ENCODE measurements at regions not wholly inside any gene's neighbourhood (a gene's known extent, or its start where the extent isn't known, plus 50 kb on each side); places are given as distances from the start of the nearest gene placed in this dataset.

DNA sequence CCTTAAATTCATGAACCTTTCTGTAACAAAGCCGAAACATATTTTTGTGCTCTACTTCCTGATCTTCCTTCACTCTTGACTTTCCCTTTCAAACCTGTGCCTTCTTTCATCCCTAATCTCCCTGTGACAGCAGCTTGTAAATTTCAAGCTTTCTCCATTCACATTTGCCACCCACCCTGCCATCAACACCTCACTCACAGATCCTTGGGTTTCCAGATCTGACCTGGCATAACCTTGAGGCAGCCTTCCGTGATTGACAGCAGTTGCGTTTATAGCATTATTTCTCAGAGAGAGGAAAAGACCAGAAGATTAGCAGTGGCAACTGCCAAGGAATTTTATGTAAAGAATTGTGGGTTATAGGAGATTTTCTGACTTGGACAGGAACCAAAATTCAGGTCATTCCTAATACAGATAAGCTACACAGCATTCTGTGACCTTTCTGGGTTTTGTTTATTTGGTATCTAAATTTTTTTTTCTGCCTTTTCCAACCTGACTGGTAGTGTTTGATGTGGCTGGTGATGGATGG is 260.0 kb downstream of the NR2F1-AS1 start:
- no peak for DNase-seq (ENCODE audit: low spot score)

DNA sequence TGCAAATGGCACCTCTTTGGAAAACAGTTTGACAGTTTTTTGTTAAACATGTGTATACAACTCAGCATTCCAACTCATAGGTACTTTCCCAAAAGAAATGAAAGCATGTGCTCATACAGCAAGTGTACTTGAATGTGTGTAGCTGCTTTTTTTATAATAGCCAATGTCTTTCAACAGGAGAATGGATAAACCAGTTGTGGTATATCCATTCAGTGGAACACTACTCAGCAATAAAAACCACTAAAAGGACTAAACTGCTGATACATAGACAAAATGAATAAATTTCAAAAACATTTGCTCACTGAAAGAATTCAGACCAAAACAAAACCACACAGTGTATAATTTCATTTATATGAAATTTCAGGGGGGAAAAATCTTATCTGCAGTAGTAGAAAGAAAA is 267.3 kb downstream of the NR2F1-AS1 start:
- no peak for DNase-seq (ENCODE audit: low spot score)

DNA sequence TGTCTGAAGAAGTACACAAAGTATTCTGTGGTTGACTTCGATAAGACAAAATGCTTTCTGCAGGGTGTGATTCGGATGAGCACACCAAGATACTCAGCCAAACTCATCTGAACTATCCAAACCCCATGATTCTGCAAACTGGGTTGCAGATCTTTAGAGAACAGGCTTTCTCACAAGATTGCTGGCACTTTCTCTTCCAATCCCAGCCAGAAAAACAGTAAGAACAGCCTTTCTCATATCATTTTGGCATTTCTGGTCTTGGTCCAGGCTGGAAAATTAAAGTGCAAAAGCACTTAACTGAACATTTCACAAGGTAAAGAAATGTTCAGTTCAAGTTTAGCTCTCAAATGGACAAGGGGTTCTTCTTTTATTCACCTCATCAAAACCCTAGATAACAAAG is 269.1 kb downstream of the NR2F1-AS1 start:
- DNase-seq (ENCODE audit: low spot score) = no peak

DNA sequence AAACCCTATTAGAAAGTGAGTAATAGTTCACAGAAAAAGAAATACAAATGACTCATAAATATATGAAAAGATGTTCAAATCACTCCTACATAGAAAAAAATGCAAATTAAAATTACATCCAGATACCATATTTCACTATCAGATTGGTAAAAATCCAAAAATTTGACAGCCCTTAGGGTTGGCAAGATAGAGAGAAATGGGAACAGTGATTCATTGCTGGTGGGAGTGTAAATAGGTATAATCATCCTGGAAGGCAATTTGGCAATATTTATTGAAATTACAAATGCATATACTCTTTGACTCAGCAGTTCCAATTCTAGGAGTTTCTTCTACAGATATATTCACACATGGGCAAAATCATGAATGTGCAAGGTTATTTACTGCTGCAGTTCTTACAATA is 273.5 kb downstream of the NR2F1-AS1 start:
- no peak for DNase-seq (ENCODE audit: low spot score)

DNA sequence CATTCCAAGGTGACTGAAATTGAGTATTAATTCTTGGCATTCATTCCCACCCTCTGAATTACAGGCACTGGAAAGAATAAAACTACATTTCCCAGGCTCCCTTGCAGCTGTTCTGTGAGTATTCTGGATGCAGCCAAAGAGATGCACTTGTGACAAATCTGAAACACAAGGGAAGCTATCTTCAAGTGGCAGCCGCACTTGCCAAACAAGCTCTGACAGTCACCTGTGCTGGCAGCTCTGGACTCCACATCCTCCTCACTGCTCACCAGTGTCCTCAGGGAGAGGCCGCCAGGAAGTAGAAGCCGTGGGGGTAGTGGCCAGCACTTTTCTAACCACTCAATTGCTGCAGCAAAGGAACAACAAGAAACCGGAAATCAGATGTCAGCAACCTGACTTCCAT is 275.0 kb downstream of the NR2F1-AS1 start:
- DNase-seq (ENCODE audit: low spot score) = no peak

DNA sequence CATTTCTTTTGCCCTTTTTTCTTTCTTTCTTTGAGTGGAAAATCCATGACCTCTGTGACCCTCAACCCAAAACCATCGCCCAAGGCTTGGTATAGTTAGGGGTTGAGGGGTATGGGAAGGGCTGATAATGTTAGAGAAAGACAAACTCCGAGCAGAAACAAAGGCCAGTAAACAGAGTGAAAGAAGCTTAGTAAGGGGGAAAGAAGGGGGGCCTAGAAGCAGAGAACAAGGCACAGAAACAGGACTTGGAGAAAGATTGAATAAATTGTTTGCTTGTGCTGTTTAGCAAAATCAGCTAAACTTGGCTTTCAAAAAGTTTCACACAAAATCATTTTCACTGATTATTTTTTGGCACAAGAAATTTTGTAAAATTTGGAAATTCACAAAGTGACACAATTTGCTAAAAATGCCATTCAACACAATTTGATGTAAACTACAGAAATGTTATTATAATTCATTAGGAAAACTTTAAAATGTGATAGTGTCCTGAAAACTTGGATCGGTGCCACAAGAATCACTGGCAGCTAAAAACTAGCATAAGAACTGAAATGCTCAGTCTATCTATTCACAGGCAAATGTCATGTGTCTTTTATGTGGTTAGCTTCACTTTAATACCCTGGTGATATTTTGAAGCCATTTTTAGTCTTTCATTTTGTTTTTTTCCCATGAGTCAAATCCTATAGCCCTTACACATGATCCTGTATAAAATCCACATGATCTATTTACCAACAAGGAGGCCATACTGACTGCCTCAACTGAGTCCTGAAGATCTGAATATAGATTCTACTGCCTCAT is 276.4 kb downstream of the NR2F1-AS1 start:
- DNase-seq (ENCODE audit: low spot score) = no peak

DNA sequence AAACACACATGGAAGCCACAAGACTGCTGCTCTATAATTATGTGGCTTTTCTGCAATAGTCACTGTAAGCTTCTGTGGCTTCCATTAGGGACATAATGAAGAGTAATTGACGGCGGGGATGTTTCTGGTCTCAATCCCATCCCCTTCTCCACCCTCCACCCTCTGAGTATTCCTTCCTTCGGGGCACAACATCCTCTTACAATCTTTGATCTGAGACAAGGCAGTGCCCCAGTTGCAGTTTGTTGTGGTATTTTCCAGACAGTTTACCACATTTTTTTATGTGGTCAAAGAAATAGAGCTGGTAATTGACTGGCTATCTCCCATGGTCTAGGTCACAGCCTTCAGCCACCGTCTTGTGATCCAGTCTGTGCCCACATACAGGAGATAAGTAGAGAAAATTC is 277.7 kb downstream of the NR2F1-AS1 start:
- no peak for DNase-seq (ENCODE audit: low spot score)

DNA sequence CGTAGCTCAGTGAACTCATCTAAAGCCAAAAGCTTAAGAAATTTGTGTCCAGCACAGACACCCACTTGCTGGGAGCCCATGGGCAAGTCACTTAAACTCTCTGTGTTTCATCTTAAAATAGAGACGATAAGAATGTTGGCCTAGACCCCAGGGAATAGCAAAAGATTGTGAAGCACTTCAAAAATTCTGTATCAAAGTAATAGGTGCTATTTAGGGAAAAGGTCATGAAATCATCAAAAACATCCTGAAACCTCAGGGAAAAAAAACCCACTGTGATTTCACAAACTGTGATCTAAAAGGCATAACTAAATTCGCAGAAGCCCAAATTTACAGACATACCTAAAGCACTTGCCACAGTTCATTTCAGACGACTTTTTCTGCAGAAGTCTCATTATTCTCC is 278.3 kb downstream of the NR2F1-AS1 start:
- DNase-seq (ENCODE audit: low spot score) = no peak

DNA sequence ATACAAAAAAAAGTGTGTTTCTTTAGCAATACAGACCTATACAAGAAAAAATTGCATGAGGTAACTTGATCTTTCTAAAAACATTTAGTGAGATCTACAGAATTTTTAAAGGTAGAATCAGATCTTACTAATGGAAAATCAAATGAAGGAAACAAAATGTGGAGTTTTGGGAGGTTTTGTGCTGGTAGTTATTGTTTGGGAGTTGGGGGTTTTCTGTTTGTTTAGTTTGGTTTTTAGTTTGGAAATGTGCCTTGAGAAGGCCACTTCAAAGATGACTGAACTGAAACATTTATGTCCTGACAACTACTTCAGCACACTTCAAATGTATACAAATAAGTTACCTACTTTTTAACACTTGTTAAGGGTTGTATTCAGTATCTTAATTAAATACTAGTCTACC is 280.1 kb downstream of the NR2F1-AS1 start:
- DNase-seq (ENCODE audit: low spot score) = no peak

DNA sequence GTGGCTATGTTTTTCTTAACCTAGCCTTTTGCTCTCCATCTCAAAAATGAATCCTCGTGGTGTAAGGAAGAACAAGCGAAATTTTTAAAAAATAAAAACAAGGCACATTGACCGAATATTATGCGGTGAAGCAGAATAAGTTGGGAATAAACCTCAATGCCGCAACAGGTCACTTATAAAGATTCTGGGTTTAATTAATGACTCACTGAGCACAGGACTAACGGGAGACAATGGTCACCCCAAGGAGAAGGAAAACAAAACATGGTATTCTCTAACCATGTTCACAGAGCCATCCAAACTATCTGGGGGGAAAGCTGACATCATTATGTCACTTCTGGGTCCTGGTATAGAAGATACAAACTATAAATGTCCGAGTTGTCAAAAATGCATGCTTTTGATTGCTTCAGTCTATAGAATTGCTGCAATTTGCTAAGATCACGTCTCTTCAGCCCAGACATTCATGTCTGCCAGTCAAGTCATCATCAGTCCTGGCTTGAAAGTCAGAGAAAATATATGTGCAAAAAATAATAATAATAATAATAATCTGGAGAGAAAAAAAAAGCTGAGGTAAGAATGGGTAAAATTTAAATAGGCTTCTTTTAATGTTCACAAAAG is 280.6 kb downstream of the NR2F1-AS1 start:
- DNase-seq (ENCODE audit: low spot score) = no peak

DNA sequence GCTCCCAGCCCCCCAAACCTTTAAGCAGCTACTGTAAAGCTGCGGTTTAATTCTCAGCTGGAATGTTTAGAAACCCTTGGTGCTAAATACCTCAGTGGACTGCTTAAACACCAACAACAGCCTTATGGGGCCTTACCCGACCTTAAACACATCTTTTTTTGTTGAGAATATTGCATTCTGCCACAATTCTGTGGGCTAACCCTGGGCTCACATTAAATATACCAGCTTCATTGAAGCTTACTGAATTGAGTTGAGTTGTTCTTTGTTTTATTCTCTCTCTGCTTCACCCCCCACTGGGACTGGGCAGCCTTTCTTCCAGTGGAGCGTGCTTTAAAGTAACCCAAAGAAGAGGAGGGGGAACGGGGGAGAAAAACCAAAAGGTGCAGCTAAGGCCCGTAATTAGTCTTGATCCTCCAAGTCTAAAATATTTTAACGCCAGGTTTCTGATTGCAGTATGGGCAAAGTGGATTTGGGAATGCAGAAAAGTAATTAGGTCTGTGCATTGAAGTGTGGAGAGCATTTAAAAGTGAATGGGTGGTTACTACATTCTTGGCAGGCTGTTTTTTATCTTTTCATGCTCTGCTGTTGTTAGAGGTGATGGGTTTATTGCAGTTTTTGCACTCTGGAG is 281.2 kb downstream of the NR2F1-AS1 start:
- no peak for DNase-seq (ENCODE audit: low spot score)

DNA sequence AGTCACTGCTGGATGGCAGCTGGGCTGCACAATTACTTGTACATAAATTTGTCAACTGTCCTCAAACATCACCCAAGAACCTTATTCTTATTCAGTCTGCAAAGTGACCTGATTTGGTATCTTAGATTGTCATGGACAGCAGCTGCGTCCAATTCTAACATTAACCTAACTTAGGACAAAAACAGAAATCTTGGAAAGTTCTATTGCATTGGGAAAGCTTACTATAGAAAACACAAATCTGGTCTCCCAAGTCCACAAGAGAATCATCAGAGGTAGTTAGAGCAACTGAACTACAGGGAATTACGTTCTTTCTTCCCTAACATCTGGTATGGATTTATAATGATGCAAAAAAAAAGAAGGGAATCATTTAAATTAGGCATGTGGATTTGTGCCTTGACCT is 283.9 kb downstream of the NR2F1-AS1 start:
- no peak for DNase-seq (ENCODE audit: low spot score)

DNA sequence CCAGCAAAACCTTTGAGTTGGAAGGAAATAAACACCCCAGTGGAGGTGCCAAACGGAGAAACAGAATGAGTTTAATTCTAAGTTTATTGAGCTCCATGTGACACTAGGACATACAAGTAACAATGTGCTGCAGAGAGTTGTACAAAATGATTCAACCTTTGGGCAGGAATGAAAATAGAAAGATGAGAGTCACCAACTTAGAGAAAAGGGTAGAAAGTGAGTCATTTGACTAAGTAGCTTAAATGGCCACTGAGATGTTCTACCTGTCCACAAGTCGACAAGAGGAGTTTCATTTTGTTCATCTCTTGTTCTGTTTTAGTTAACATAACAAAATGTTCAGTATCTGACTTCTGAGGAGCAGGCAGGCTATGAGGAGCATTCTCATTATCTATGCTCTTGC is 284.7 kb downstream of the NR2F1-AS1 start:
- DNase-seq (ENCODE audit: low spot score) = no peak

DNA sequence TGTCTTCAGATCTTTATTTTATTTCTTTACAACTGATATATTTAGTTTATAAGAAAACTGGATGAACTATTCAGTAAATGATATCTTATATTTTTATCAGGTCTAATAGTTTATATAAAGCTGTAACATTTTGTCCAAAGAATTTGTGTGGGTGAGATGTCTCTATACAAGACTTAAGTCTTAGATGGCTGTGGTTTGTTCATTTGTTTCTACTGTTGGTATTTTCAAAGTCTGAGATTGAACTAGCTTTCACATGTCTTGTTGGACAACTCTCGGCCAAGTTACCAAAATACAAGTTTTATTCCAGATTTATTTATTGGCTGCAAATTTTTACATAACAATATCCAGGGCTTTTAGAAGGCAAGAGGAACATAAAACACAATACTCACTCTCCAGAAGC is 286.0 kb downstream of the NR2F1-AS1 start:
- DNase-seq (ENCODE audit: low spot score) = no peak

DNA sequence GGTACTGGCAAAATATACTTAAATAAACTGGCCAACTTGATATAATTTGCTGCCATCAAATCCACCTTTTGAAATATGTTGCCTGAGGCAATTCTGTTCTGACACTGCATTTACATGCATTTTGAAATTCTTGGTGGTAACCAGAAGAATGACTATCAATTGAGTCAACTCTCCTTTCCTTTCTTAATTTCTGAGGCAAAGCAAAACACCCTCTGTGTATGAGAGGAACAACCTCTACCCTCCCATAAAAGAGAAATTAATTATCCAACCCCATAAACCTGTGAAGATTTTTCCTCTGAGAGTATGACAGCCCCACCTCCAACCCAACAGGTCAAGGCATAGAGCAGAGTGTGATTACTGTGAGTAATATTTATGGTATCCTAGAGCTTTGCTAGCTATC is 286.8 kb downstream of the NR2F1-AS1 start:
- DNase-seq (ENCODE audit: low spot score) = no peak

DNA sequence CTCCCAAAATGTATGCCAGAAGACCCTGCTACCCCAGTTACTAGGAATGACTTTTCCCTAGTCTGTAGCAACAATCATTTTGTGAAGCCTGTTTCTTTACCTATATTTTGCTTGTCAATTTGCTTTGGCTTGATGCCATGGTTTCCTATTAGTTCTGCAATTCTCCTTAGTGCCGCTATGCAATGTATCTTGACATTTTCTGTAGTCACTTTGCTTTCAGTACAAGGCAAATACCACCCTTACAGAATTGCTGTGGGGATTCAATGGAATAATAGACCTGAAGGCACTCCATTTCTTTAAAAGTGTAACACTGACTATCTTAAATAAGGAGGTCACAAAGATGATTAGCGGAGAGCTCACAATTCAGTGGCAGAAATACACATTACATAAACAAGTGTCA is 291.1 kb downstream of the NR2F1-AS1 start:
- no peak for DNase-seq (ENCODE audit: low spot score)

DNA sequence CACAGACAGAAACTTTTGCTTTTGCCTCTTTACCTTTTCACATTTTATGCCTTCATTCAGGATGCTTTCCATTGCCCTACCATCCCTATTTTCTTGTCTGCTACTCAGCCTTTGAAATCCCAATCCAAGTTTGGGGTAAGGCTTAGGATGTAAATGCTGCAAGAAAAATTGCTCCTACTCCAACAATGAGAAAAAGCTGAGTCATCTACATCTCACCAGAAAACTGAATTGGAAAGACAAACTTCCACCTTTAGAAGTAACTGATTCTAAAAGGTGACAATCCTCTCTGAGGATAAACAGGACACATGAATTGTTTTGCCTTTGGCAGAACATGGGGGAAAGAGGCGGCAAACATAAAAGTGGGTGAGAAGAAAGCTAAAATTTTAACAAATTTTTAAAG is 295.6 kb downstream of the NR2F1-AS1 start:
- no peak for DNase-seq (ENCODE audit: low spot score)

DNA sequence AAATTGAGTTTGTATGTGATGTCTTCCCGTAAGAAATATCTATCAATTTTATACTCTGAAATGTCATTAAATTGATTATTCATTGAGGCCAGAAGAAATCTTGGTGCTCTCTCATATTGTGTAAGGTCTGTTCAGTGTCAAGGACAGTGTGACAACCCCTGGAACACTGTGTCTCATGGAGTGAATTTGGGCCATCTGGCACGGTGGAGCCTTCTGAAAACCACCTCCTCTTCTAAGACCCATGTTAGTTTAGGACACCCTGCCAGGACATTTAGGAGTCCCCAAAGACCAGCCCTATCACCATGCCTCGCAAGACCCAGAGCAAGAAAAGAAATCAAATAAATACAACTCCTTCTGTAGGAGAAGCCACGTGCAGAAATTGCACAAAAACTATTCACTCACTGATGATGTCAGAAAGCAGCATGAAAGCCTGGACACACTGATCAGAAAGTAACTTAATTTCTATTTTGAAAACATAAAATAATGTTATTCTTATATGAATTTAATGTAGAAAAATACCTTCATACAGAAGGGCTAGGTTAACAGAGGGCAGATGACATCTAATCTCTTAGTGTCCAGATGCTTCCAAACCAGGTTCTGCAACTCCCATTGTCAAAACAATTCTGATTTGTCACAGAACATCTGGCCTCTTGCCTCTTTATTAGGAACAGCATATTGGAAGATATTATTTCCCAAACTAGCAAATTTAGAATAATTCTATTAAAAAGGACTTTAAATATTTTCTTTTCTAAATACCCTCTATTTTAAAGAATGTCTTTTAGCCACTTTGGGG is 298.8 kb downstream of the NR2F1-AS1 start:
- no peak for DNase-seq (ENCODE audit: low spot score)

DNA sequence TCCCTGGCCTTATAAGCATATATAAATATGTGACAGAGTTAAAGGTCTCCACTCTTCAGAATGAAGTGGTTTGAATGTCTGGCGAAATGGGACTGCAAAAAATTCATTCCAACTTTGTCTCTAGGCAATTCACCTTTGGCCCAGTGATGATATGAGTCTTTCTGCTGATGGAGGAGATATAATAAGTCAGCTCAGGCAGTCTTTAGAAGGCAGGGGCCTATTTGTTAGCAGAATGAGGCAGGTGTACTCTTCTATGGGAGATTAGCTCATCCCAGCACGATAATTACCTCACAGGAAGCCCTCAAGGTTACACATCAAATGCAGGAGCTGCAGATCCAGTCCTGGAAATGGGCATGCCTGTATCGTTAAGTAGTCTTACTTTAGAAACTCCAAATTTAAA is 300.5 kb downstream of the NR2F1-AS1 start:
- no peak for DNase-seq (ENCODE audit: low spot score)

DNA sequence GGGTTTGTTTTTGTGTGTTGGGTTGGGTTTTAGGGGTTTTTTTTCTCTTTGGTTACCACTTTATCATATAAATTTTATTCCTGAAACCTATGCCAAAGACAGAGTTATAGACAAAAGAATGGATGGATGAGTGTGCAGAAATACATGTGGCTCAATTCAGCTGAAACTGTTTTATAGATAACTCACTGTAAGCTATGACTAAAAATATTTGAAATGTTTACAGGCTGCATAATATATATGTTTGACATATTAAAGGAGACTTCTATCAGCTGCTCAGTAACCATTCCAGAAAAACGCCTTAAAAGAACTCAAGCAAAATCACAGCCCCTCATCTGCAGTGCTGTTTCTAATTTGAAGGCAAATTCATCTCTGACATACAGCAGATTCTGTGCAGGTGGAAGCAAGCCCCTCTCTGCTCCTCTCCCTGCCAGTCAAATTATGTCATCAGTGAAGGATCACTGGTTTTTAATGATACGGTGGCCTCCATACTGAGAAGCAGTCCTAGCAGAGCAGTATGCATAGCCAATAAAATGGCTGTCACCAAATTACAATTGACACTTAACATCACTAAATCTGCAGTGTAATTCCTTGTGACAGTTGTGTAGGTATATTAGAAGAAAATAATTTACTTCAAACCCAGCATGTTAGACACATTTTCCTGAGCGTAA is 301.6 kb downstream of the NR2F1-AS1 start:
- DNase-seq (ENCODE audit: low spot score) = no peak

DNA sequence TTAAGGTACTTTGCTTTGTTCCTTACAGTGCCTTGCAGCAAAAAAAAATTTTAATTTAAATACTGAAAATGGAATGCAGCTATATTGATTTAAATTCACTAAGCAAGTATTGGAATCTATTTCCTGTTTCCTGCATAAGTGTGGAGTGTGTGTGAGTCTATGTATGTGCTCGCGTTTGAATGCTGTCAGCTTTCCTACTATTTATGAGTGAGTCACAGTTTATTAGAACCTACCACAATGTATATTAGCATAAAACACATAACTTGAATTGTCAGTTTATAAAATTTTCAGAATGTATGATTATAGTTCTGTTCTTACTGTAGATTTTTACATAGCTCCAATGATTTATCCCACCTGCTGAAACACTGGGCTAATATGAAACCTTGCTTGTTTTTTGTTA is 302.1 kb downstream of the NR2F1-AS1 start:
- no peak for DNase-seq (ENCODE audit: low spot score)

DNA sequence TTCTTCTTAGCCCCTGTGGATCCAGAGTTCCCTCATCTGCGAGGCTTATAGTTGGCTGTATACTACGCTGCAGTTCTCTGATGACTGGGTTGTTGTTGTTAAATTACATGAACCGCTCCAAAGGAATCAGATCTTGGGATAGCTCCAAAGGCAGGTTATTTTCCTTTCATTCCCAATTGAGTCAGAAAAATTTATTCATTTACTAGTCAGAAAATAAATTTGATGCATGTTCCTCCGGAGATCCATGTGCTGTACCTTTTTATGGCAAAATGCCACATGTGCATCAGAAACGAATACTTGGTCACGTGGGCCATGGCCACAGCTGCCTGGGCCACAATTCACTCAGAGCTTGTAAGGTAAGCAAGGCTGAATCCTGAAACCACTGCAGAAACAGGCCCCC is 304.0 kb downstream of the NR2F1-AS1 start:
- DNase-seq (ENCODE audit: low spot score) = no peak

All from HuH-7 (cell line).